OCI-LY7 (cell line): ENCODE measurements at regions not wholly inside any gene's neighbourhood (a gene's known extent, or its start where the extent isn't known, plus 50 kb on each side); places are given as distances from the start of the nearest gene placed in this dataset.

Source experiments
- CTCF ChIP-seq: fragments of 200-600 bp; sonication (generic); conservative IDR thresholded peaks from 2 replicates; pipeline ENCODE4 v1.5.1; 2014; ENCODE audit warnings: mild to moderate bottlenecking, antibody characterized with exemption, low read length, moderate library complexity, mixed read lengths
- EZH2phosphoT487 ChIP-seq: fragments of 200-600 bp; sonication (generic); IDR thresholded peaks from 2 replicates; pipeline ENCODE4 v1.6.1; 2018; ENCODE audit warnings: low read depth, borderline replicate concordance, mild to moderate bottlenecking, mixed run types, antibody characterized with exemption, low read length, moderate library complexity, mixed read lengths

GRCh38 chr6:141685416-141685815 lies 447.3 kb upstream of the GJE1 start:
- TF ChIP-seq CTCF, result no peak
- no peak for TF ChIP-seq EZH2phosphoT487
